Natural killer cell (primary cell): ENCODE measurements at regions not wholly inside any gene's neighbourhood (a gene's known extent, or its start where the extent isn't known, plus 50 kb on each side); places are given as distances from the start of the nearest gene placed in this dataset.

ENCODE experiments used
- ATAC-seq, 3 donors: fragments of 150-1000 bp in 2 of 3; fragments of 200-7000 bp in 1 of 3; cut with Tn5 transposase; 1 replicate in 1 of 3; 2 replicates in 2 of 3; pipeline ENCODE4 v1.10.0; 2021; ENCODE audit warnings: mild to moderate bottlenecking in 2 of 3, moderate library complexity in 2 of 3
- DNase-seq, 2 donors: peaks; one replicate each; pipeline versions ENCODE4 v3.0.0 to v3.0.0-alpha.2; 2013 to 2021; ENCODE audit warnings: mixed read lengths in 1 of 2
- H3K27ac ChIP-seq: one replicate; pipeline ENCODE4 v1.5.1; 2013; ENCODE audit warnings: mild to moderate bottlenecking, low read length
- H3K27me3 ChIP-seq: one replicate; pipeline ENCODE4 v1.6.1; 2013; ENCODE audit warnings: low read length; ENCODE audit not compliant: control insufficient read depth, insufficient read depth
- H3K36me3 ChIP-seq: one replicate; pipeline ENCODE4 v1.6.1; 2013; ENCODE audit warnings: low read length; ENCODE audit not compliant: control insufficient read depth, insufficient read depth
- H3K4me1 ChIP-seq: one replicate; pipeline ENCODE4 v1.6.1; 2013; ENCODE audit warnings: low read length; ENCODE audit not compliant: control insufficient read depth, insufficient read depth
- H3K4me3 ChIP-seq: one replicate; pipeline ENCODE4 v1.5.1; 2013; ENCODE audit warnings: low read length
- H3K9me3 ChIP-seq: one replicate; pipeline ENCODE4 v1.6.1; 2013; ENCODE audit warnings: low read length; ENCODE audit not compliant: control insufficient read depth, insufficient read depth
- H3K27ac Mint-ChIP-seq, 2 donors: one replicate each; pipeline ENCODE4 v1.8.0; 2022; ENCODE audit warnings: mild to moderate bottlenecking in 2 of 2, mixed read lengths in 2 of 2, moderate library complexity in 1 of 2
- H3K27me3 Mint-ChIP-seq, 2 donors: one replicate each; pipeline ENCODE4 v1.8.0; 2022; ENCODE audit warnings: low read depth in 2 of 2, mixed read lengths in 2 of 2
- H3K36me3 Mint-ChIP-seq: one replicate; pipeline ENCODE4 v1.8.0; 2022; ENCODE audit warnings: mixed read lengths
- H3K4me1 Mint-ChIP-seq, 2 donors: one replicate each; pipeline ENCODE4 v1.8.0; 2022; ENCODE audit warnings: mixed read lengths in 2 of 2
- H3K4me3 Mint-ChIP-seq: one replicate; pipeline ENCODE4 v1.8.0; 2022; ENCODE audit warnings: mild to moderate bottlenecking, moderate library complexity, mixed read lengths
- H3K9me3 Mint-ChIP-seq, 2 donors: one replicate each; pipeline ENCODE4 v1.8.0; 2022; ENCODE audit warnings: mixed read lengths in 2 of 2
- CTCF ChIP-seq: fragments of 200-600 bp; IDR thresholded peaks from one replicate; pipeline ENCODE4 v1.8.0; 2022; ENCODE audit warnings: antibody characterized with exemption
- WGBS: methylation state at CpG from one replicate; pipeline ENCODE4 v1.1.7; 2013; ENCODE audit warnings: missing lambda C conversion rate; ENCODE audit not compliant: insufficient coverage; 5-methylcytosine and 5-hydroxymethylcytosine counted together
- intact Hi-C: fragments of 100-400 bp; cut with micrococcal nuclease; formaldehyde crosslinking; loops from one replicate; pipeline ENCODE4 v1.14.2; 2022

- DNase-seq (no peak), ATAC-seq (no peak)
- Histone ChIP-seq H3K36me3 (no peaks in the 10 kb centered on the region), H3K4me1 (no peaks in the 10 kb centered on the region), H3K27ac (no peak overlapping the region), H3K9me3 (no peaks in the 10 kb centered on the region), H3K4me3 (no peak overlapping the region), H3K27me3 (no peaks in the 10 kb centered on the region)
- Mint-ChIP-seq H3K4me3 (no peak overlapping the region), H3K9me3 (peaks cover 16 to 30% of the 10 kb centered on the region in 2 donors), H3K4me1 (no peaks in the 10 kb centered on the region), H3K27ac (no peak overlapping the region), H3K27me3 (no peaks in the 10 kb centered on the region), H3K36me3 (peaks cover 11% of the 10 kb centered on the region)
- 82% methylated on average over 4 of the region's 5 CpGs for WGBS
- intact Hi-C loops, result no loop called here
- TF ChIP-seq CTCF, result no peak
These were observed 329.3 kb upstream of the ZNF804A start for GRCh38 chr2:184268900-184269477.

- Mint-ChIP-seq H3K36me3 (peaks cover 11% of the 10 kb centered on the region), H3K4me1 (no peaks in the 10 kb centered on the region), H3K27ac (no peak overlapping the region), H3K4me3 (no peak overlapping the region), H3K9me3 (peaks cover 12 to 26% of the 10 kb centered on the region in 2 donors), H3K27me3 (no peaks in the 10 kb centered on the region)
- no peaks in the 10 kb centered on the region for H3K36me3 ChIP-seq
- no peak overlapping the region for H3K4me3 ChIP-seq
- DNase-seq (no peak), ATAC-seq (no peak)
- intact Hi-C loops, result no loop called here
- no peaks in the 10 kb centered on the region for H3K9me3 ChIP-seq
- H3K27me3 ChIP-seq, result no peaks in the 10 kb centered on the region
- no peak overlapping the region for H3K27ac ChIP-seq
- 80% methylated on average over 5 of the region's 5 CpGs for WGBS
- no peaks in the 10 kb centered on the region for H3K4me1 ChIP-seq
- TF ChIP-seq CTCF, result no peak
These were observed 327.7 kb upstream of the ZNF804A start for GRCh38 chr2:184270660-184271059.

- Mint-ChIP-seq H3K27me3 (no peaks in the 10 kb centered on the region), H3K36me3 (peaks cover 11% of the 10 kb centered on the region), H3K4me1 (no peaks in the 10 kb centered on the region), H3K4me3 (no peak overlapping the region), H3K9me3 (peaks cover 12 to 26% of the 10 kb centered on the region in 2 donors), H3K27ac (no peak overlapping the region)
- TF ChIP-seq CTCF, result no peak
- Histone ChIP-seq H3K27me3 (no peaks in the 10 kb centered on the region), H3K27ac (no peak overlapping the region), H3K36me3 (no peaks in the 10 kb centered on the region), H3K9me3 (no peaks in the 10 kb centered on the region), H3K4me3 (no peak overlapping the region), H3K4me1 (no peaks in the 10 kb centered on the region)
- intact Hi-C loops, result no loop called here
- ATAC-seq (no peak), DNase-seq (no peak)
- 50% methylated on average over 1 of the region's 1 CpG for WGBS
These were observed 326.3 kb upstream of the ZNF804A start for GRCh38 chr2:184272056-184272455.

- intact Hi-C loops, result no loop called here
- Histone ChIP-seq H3K9me3 (no peaks in the 10 kb centered on the region), H3K4me1 (no peaks in the 10 kb centered on the region), H3K36me3 (no peaks in the 10 kb centered on the region), H3K4me3 (no peak overlapping the region), H3K27ac (no peak overlapping the region), H3K27me3 (no peaks in the 10 kb centered on the region)
- no peak for TF ChIP-seq CTCF
- DNase-seq (no peak), ATAC-seq (no peak)
- Mint-ChIP-seq H3K4me3 (no peak overlapping the region), H3K36me3 (no peaks in the 10 kb centered on the region), H3K4me1 (no peaks in the 10 kb centered on the region), H3K27ac (no peak overlapping the region), H3K27me3 (no peaks in the 10 kb centered on the region), H3K9me3 (peaks cover 12 to 13% of the 10 kb centered on the region in 2 donors)
- WGBS, result 75% methylated on average over 1 of the region's 2 CpGs
These were observed 303.5 kb upstream of the ZNF804A start for GRCh38 chr2:184294831-184295230.
